ENCODE measurements at regions not wholly inside any gene's neighbourhood (a gene's known extent, or its start where the extent isn't known, plus 50 kb on each side); places are given as distances from the start of the nearest gene placed in this dataset.
A peak's percentile ranks its signal among the peaks of the same experiment; 100 is the strongest.

DNA sequence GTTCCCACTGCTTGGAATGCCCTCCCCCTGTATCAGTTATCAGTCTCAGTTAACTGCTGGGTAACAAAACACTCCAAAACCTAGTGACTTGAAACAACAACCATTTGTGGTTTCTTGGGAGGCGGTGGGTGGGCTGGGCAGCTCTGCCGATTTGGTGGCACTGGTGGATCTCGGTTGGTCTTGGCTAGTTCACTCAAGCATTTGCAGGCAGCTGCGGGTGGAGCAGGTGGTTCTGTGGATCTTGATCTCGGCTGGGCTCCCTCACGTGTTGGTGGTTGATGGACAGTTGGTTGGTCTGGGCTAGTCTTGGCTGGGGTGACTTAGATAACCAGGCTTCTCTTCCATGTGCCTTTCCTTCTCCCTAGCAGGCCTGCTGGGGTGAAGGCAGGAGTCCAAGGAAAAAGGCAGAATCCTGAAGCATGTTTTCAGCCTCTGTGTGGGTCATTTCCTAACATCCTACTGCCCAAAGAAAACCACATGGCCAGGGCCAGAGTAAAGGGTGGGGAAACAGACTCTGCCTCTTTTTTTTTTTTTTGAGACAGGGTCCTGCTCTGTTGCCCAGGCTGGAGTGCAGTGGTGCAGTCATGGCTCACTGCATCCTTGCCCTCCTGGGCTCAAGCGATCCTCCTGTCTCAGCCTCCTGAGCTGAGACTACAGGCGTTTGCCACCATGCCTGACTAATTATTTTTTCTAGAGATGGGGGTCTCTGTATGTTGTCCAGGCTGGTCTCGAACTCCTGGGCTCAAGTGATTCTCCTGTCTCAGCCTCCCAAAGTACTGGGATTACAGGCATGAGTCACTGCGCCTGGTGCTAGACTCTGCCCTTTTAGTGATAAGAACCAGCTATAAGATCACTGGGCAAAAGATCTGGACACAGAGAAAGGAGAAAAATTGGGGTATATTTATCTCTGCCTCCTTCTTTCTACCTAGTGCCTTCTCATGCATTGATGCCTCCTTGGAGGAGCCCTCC, 183.7 kb downstream of the RGS3 start:
- DNase-seq (ENCODE audit: insufficient read length, low spot score): no peak
- FAIRE-seq: no peak

DNA sequence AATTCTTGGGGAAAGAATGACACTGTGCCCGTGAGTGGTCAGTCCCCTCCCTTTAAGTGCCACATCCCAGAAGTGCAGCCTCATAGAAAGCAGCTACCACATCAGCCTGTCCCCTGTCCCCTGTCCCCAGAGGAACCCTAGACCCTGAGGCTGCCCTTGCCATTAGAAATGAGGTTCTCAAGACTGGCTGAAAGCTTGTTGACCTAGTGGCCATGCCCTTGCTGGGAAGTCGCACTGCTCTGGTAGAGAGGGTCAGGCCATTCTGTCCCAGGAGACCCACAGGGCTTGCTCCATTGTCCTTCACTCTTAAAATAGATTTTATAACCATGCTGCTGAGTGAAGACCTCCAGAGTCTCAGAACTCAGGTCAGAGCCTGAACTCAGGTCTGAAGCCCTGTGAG, 184.5 kb downstream of the RGS3 start:
- no peak for FAIRE-seq

DNA sequence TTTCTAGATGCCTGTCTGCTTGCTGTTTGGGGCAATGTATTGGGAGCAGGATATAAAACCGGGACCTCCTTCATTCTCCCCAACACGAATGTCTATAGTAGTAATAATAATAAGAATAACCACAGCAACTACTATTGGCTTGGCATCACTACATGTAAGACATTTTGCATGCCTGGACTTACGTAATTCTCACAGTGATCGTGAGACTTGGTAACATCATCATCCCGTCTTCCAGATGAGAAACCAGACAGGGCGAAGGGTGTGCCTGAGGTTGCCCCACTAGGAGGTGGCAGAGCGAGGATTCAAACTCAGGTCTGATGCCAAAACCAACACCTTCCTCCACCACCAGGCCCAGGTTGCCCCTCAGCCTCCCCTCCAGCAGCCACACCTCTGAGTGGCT, 185.1 kb downstream of the RGS3 start:
- no peak for FAIRE-seq
- DNase-seq (ENCODE audit: insufficient read length, low spot score): no peak

More for the DNA sequence above, 184.5 kb downstream of the RGS3 start:
- no peak for DNase-seq (ENCODE audit: insufficient read length, low spot score)

GRCh38 chr9:113649054-113649453, 185.5 kb downstream of the RGS3 start:
- FAIRE-seq (no peak), DNase-seq (ENCODE audit: insufficient read length, low spot score) (no peak)

DNA sequence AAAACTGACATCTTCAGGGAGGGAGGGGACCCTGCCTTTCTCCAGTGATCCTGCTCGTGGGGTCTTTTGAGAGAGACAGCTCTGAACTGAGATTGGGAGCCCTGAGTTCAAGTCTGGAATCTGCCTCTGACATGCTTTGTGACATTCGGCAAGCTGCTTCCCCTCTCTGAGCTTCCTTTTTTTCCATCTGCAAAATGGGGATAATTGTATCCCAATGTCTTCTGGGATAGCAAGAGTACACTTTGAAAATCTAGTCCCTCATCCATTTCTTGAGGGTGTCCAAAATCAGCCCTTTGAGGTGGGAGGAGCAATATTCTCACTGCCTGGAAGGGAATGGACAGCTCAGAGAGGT, 186.3 kb downstream of the RGS3 start:
- FAIRE-seq (no peak), DNase-seq (ENCODE audit: insufficient read length, low spot score) (no peak)

DNA sequence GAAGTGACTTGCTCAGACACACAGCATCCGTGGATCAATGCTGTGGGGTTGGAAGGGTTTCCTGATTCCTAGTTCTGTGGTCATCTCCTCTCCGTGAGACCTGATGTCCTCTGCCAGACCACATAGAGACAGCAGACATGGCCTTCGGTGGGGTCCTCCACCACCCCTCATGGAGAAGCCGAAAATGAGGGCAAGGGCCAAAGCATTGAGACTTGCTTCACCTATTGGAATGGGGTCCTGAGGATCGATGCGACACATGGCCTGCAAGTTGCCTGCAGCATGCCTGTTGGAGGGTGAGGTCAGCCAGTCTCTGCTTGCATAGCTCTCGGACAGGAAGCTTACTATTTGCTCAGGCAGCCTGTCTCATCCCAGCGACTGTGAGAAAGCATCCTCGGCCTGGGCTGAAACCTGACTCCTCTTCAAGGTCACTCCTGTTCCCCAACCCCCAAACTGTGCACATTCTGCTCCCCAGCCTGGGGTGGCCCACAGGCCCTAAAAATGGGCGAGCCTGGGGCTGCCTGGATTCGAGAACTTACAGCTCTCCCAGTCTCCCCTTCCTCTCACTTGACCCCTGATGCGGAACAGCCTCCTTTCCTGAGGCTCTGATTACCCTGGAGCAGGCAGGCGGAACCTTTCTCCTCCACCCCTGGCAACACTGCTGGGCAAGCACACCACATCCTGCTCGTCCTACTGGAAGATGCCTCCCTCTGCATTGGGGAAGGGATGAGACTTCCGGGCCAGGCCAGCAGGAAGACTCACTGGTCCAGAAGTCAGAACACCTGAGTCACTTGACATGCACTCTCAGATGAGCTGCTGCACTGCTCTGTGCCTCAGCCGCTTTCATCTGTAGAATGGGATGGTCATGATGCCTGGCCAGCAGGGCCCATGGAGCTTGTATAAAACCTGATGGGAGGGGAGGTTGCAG, 186.9 kb downstream of the RGS3 start:
- DNase-seq (ENCODE audit: insufficient read length, low spot score): peak; percentile 38
- FAIRE-seq: peak; percentile 63

DNA sequence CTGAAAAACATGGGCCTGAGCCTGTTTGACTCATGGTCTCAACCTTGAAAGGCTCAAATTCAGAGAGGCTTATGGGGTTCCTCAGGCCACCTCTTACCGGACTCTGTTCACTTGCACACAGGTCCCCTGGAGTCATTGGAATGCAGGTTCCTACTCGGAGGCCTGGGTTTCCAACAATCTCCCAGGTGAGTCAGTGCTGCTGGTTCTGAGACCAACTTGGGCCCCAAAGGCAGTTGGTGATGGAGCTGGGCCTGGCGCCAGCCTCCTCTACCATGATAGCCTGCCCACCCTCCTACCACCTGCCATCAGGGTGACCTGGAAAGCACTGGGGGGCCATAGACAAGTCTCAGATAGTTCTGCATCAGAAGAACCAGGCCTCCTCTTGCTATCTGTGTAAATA, 188.4 kb downstream of the RGS3 start:
- FAIRE-seq (no peak), DNase-seq (ENCODE audit: insufficient read length, low spot score) (no peak)

- FAIRE-seq (no peak), DNase-seq (ENCODE audit: insufficient read length, low spot score) (no peak)
Observed at GRCh38 chr9:113652355-113653152, 189.0 kb downstream of the RGS3 start.

DNA sequence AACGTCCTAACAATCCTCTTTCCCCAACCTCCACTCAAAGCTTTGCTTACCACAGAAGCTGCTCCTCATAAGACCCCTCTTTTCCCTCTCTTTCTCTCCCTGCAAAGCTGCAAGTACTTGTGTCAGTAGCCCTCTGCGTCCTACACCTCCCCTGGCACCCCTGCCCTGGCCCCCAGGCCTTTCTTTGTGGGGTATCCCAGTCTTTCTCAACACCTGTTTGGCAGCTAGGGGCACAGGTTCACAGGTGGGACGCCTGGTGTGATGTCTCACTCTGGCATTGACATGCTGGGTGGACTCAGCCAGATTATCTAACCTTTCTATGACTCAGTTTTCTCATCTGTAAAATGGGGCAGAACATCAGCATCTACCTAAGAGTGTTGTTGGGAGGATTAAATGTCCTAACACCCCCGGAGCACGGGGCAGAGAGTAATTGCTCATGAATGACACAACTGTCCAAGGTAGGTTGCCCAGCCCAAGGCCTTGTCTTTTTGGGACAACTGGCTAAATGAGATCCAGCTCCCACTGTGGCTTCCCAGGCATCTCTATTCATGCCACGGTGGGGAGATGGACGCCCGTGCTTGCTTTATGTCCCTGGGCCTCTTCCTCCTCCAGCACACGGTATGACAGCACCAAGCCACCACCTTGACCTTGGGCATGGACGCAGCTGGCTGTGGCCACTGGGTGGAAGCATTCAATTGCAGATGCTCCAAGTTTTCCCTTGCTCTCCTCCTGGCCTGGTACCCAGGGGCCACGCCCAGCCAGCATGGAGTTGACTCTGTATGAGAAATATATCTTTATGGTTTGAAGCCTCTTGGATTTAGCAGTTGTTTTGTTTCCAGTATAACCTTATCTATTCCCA, 190.4 kb downstream of the RGS3 start:
- FAIRE-seq (no peak), DNase-seq (ENCODE audit: insufficient read length, low spot score) (no peak)

DNA sequence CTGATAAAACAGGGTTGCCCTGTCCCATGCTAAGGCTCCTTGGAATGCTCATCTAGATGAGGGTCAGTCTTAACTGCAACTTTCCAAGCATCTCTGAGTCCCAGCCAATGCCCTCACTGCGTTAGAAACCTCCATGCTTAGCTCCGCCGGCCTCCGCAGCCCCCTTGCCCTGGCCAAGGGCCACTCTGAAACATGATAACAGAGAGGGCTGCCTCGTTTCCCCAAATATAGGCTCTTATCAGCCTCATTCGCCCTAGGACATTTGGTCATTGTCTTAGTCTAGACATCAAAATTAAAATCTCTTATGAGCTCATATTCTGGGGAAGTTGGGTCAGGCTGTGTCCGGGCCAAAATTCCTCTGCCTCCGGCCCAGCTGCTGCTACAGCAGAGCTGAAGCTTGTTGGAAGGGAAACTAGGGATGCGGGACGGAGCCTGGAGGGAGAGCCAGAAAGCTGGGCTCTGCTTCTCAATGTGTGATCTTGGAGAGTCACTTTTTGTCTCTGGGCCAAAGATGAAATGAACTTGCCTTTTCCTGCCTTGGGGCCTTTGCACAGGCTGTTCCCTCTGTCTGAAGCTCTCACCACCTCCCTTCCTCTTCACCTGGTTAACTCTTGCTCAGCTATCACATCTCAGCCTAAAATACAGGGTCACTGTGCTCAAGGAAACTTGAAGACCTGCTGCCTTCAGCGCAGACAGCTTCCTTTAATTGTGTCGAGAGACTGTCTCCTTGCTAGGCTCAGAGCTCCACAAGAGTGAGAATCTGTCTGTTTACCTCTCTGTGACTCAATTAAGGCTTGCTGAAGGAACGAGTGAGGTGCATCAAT, 191.3 kb downstream of the RGS3 start:
- no peak for DNase-seq (ENCODE audit: insufficient read length, low spot score)
- FAIRE-seq: no peak

DNA sequence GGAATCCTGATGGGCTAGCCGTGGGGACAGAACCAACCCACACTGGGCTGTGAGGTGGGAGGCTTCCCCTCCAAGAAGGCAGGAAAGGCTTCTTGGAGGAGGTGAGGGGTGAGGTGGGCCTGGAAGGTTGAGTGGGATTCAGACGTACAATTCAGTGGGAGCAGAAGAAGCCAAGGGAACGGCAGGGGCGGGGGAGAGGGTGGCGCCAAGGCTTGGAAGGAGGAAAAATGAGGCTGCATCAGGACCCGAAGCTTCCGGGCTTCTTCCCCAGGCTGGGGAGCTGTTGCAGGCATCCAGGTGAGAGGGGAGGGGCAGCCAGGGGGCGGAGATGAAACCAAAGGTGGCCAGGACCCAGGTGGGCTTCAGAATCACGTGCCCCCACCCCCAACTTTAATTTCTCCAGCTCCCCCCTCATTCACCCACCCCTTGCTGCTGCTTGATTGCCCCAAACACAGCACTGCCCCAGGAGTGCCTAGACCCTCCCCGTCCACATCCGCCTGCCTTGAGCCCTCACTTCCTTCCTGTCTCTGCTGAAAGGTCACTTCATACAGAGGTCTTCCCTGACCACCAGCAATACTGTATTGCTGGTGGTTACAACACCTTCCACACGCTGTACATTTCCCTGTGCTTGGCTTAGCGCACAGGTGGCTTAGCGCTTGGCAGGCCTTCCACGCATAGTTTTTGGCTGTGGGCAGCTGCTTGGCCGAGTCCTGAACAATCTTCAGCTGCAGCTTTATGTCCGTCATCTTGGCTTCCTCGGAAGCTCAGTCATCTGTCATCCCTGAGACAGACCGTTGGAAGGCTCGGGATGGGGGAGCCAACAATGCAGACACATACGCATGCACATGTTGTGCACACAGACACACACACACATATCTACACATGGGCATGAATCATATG, 193.5 kb downstream of the RGS3 start:
- FAIRE-seq (no peak), DNase-seq (ENCODE audit: insufficient read length, low spot score) (no peak)

DNA sequence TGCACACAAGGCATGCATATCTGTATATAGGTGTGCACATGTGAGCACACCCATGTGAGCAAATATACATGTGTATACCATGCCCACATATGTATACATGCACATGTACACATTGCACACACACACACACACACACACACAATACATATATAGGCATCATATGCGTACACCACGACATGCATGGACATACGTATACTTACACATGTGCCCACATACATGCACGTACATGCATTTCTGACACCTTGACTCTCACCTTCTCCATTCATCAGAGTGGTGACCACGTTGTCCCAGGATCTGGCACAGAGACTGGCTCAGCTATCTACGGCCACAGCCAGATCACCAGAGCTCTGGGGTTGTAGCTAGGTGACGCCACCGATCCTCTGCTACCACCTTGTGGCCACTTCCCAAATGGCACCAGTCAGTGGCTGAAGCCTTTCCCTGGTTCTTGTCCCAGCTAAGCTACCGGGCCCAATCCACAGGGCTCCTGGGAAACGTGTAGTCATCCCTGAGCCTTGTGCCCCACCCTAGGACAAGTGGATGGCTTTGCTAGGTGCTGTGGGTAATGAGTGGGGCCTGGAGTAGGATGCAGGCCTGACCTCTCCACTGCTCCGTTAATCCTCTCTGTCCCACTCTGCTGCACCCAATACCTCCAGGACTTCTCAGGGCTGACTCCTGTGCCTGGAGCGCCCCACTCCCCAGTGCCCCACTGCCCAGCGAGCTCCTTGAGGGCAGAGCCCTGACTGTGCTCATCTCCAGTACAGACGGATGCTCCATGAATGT, 194.4 kb downstream of the RGS3 start:
- DNase-seq (ENCODE audit: insufficient read length, low spot score) (peak; percentile 79), FAIRE-seq (peak; percentile 40)

DNA sequence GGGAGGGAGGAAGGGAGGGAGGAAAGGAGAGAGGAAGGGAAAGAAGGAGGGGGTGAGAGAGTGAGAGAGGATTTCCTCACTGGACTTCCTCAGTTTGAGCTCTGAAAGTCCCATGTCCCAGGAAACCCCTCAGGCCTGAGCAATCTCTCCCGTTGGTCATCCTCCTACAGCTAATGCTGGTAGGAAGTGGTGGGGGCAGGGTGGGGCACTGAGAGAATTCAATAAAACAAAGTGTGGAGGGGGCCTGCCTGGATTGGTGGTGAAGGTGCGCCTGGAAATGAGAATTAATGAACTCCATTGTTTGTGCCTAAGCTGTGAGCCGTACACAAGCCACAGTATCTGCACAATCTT, 195.0 kb downstream of the RGS3 start:
- DNase-seq (ENCODE audit: insufficient read length, low spot score) (no peak), FAIRE-seq (no peak)

- no peak for FAIRE-seq
- DNase-seq (ENCODE audit: insufficient read length, low spot score): no peak
Observed at GRCh38 chr9:113659039-113659438, 195.5 kb downstream of the RGS3 start.

GRCh38 chr9:113659740-113660139, 196.2 kb downstream of the RGS3 start:
- FAIRE-seq (no peak), DNase-seq (ENCODE audit: insufficient read length, low spot score) (no peak)

DNA sequence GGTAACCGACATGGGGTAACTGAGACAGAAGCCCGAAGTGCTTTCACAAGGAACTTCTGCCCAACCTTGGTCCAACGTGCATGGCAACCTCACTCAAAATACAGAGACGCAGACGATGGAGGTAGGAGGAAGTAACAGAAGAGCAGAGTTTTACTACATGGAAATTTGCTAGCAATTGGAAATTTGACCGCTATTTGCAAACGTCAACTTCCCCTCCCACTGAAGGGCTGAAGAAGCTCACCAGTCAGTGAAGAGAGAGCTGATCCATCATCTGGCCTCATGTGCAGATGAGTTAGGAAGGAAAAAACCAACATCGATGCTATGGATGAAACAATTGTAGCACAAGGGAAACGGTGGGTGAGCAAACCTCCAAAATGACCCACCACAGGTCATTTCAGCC, 196.7 kb downstream of the RGS3 start:
- no peak for FAIRE-seq
- no peak for DNase-seq (ENCODE audit: insufficient read length, low spot score)

DNA sequence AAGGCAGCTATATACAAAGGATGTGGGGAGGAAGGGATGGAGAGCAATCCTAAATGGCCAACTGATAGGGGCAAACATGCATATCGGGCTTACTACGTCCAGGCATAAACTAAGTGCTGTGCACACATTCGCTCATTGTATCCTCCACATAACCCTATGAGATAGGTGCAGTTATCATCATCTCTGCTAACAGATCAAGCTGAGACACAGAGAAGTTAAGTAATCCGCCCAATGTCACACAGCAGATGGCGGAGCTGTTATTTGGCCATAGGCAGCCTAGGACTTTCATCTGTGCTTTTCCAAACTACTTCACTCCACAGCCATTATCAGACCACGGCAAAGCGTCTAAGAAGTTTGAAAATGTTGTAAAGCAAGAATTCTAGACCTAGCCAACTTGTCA, 197.5 kb downstream of the RGS3 start:
- FAIRE-seq: no peak
- no peak for DNase-seq (ENCODE audit: insufficient read length, low spot score)
